Ascending aorta (tissue), 2 donors: ENCODE measurements at regions not wholly inside any gene's neighbourhood (a gene's known extent, or its start where the extent isn't known, plus 50 kb on each side); places are given as distances from the start of the nearest gene placed in this dataset.

Experiments
- DNase-seq, 2 donors: peaks; one replicate each; pipeline ENCODE4 v3.0.0-alpha.2; 2019; ENCODE audit warnings: low spot score in 2 of 2
- H3K27ac ChIP-seq, 2 donors: fragments of 200-600 bp; sonication (generic); one replicate each; pipeline ENCODE4 v1.5.1; 2016 to 2017; ENCODE audit warnings: mild to moderate bottlenecking in 1 of 2
- H3K27me3 ChIP-seq: fragments of 200-600 bp; sonication (generic); one replicate; pipeline ENCODE4 v1.5.1; 2017
- H3K36me3 ChIP-seq, 2 donors: fragments of 200-600 bp; sonication (generic); one replicate each; pipeline ENCODE4 v1.5.1; 2016
- H3K4me1 ChIP-seq, 2 donors: fragments of 200-600 bp; sonication (generic); one replicate each; pipeline ENCODE4 v1.5.1; 2016 to 2017; ENCODE audit warnings: mild to moderate bottlenecking in 1 of 2
- H3K4me3 ChIP-seq, 2 donors: fragments of 200-600 bp; sonication (generic); one replicate each; pipeline ENCODE4 v1.5.1; 2016 to 2017; ENCODE audit warnings: mild to moderate bottlenecking in 1 of 2
- H3K9me3 ChIP-seq, 2 donors: fragments of 200-600 bp; sonication (generic); one replicate each; pipeline ENCODE4 v1.5.1; 2016
- intact Hi-C: fragments of 100-400 bp; cut with DNase I; formaldehyde crosslinking; loops from one replicate; pipeline ENCODE4 v1.15.1; 2023
- TF ChIP-seq, protein P1 (sequence below), 3 experiments: fragments of 200-600 bp in 2 of 3; fragments of 450-650 bp in 1 of 3; sonication (generic) in 2 of 3; IDR thresholded peaks; one replicate each; pipeline ENCODE4 v1.5.1; 2016 to 2019; ENCODE audit warnings: antibody characterized with exemption in 3 of 3, mild to moderate bottlenecking in 1 of 3, moderate library complexity in 1 of 3

DNA sequence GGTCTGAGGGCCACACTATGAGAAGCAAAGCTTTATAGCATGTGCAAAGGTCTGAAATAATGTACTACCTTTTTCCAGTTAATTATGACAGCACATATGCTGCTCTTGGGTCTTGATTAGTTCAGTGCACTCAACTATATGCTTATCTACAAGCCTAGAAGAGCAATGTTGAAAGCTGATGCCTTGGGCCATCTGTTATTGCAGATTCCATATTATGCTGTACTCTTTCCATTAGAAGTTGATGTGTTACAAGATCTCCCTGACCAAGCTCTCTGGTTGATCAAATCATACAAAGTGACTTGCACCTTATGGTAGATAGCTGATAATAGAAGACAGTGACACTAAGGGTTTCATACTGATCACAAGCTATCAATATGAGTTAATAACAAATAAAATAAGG is 327.3 kb downstream of the FRK start:
- intact Hi-C loops, result no loop called here
- DNase-seq, result no peak
- Histone ChIP-seq H3K27me3 (no peaks in the 10 kb centered on the region), H3K36me3 (no peaks in the 10 kb centered on the region), H3K4me1 (no peaks in the 10 kb centered on the region), H3K9me3 (no peaks in the 10 kb centered on the region), H3K4me3 (no peak overlapping the region), H3K27ac (no peak overlapping the region)
- TF ChIP-seq, protein P1, sequence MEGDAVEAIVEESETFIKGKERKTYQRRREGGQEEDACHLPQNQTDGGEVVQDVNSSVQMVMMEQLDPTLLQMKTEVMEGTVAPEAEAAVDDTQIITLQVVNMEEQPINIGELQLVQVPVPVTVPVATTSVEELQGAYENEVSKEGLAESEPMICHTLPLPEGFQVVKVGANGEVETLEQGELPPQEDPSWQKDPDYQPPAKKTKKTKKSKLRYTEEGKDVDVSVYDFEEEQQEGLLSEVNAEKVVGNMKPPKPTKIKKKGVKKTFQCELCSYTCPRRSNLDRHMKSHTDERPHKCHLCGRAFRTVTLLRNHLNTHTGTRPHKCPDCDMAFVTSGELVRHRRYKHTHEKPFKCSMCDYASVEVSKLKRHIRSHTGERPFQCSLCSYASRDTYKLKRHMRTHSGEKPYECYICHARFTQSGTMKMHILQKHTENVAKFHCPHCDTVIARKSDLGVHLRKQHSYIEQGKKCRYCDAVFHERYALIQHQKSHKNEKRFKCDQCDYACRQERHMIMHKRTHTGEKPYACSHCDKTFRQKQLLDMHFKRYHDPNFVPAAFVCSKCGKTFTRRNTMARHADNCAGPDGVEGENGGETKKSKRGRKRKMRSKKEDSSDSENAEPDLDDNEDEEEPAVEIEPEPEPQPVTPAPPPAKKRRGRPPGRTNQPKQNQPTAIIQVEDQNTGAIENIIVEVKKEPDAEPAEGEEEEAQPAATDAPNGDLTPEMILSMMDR (IDR thresholded peaks at IDR 0.05), result no peak

DNA sequence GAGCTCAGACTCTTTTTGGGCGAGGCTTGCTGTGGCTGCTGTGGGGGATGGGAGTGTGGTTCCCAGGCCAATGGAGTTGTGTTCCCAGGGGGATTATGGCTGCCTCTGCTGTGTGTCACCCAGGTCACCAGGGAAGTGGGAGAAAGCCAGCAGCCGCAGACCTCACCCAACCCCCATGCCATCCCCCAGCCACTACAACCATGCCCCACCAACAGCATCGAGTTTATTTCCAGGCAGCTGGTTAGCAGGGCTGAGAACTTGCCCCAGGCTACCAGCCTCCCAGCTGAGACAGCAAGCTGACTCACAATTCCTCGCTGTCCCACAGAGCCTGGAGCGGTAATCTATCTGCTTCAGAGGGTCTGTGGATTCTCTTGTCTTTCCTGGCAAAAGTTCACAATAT is 331.7 kb downstream of the FRK start:
- peaks cover 0 to 3% of the 10 kb centered on the region in 2 donors for H3K9me3 ChIP-seq
- TF ChIP-seq, protein P1 (IDR thresholded peaks at IDR 0.05), result no peak
- no peak overlapping the region for H3K27ac ChIP-seq
- no peak for DNase-seq
- H3K27me3 ChIP-seq, result no peaks in the 10 kb centered on the region
- H3K36me3 ChIP-seq, result no peaks in the 10 kb centered on the region
- no peak overlapping the region for H3K4me3 ChIP-seq
- H3K4me1 ChIP-seq, result no peaks in the 10 kb centered on the region
- intact Hi-C loops, result no loop called here

DNA sequence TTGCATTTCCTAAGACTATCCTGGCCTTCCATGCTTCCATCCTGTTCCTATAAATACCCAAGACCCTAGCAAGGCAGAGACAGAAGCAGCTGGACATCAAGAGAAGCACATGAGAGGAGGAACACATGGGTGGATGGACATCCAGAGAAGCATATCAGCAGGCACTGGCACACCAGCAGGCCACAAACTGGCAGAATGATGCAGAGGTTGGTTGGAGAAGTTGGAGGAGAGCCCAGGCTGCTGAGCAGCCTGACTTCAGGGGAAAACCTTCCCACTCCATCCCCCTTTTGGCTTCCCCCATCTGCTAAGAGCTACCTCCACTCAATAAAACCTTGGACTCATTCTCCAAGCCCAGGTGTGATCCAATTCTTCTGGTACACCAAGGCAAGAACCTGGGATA is 332.5 kb downstream of the FRK start:
- H3K27ac ChIP-seq, result no peak overlapping the region
- TF ChIP-seq, protein P1 (IDR thresholded peaks at IDR 0.05), result no peak
- intact Hi-C loops, result no loop called here
- no peak for DNase-seq
- no peaks in the 10 kb centered on the region for H3K27me3 ChIP-seq
- peaks cover 0 to 3% of the 10 kb centered on the region in 2 donors for H3K9me3 ChIP-seq
- no peaks in the 10 kb centered on the region for H3K4me1 ChIP-seq
- H3K4me3 ChIP-seq, result no peak overlapping the region
- H3K36me3 ChIP-seq, result no peaks in the 10 kb centered on the region

DNA sequence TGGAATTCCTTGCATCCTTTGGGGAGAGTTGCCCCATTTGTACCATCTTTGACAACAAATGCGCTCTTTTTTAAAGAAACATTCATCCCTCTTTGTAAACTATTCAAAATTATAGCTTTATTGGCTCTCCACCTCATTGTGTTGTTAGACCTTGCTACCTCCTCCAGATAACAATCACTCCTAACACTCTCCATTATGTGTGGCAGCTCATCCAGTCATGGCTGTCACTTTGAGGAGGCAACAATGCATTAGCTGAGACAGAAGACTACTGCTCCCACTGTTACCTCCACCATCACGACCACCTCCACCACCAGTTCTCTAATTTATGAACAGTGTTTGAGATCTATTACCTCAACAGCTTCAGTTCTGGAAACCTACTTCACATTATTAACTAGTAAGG is 339.1 kb downstream of the FRK start:
- Histone ChIP-seq H3K4me1 (no peaks in the 10 kb centered on the region), H3K9me3 (peaks cover 0 to 3% of the 10 kb centered on the region in 2 donors), H3K4me3 (no peak overlapping the region), H3K27me3 (no peaks in the 10 kb centered on the region), H3K27ac (no peak overlapping the region), H3K36me3 (no peaks in the 10 kb centered on the region)
- TF ChIP-seq, protein P1 (IDR thresholded peaks at IDR 0.05), result no peak
- DNase-seq, result no peak
- intact Hi-C loops, result no loop called here

DNA sequence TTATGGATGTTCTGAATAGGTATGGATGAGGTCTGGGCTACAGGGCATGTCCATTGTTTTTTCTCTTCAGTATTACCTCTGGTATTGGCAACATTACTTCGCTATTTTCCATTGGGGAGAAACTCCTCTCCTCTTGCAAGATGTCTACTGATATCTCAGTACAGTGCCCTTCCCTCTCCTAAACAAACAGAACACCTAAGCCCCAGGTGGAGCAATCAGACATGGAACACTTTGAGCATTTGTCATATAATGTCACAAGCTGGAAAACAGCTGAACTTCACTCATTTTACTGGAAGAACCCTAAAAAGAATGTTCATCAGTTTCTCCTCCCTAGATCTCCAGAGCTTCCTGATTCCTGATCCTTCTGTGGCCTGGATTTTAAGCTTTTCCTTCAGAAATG is 339.8 kb downstream of the FRK start:
- peaks cover 0 to 3% of the 10 kb centered on the region in 2 donors for H3K9me3 ChIP-seq
- TF ChIP-seq, protein P1 (IDR thresholded peaks at IDR 0.05), result no peak
- intact Hi-C loops, result no loop called here

DNA sequence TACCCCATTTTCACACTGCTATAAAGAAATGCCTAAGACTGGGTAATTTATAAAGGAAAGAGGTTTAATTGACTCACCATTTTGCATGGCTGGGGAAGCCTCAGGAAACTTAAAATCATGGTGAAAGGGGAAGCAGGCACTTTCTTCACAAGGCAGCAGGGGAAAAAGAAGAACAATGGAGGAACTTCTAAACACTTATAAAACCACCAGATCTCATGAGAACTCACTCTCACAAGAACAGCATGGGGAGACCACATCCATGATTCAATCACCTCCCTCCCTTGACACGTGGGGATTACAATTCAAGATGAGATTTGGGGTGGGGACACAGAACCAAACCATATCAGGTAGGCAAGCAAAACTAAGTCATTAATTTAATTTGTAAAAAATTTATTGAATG is 343.2 kb downstream of the FRK start:
- H3K27ac ChIP-seq, result no peak overlapping the region
- no peaks in the 10 kb centered on the region for H3K27me3 ChIP-seq
- no peaks in the 10 kb centered on the region for H3K36me3 ChIP-seq
- no peak overlapping the region for H3K4me3 ChIP-seq
- TF ChIP-seq, protein P1 (IDR thresholded peaks at IDR 0.05), result no peak
- DNase-seq, result no peak
- no peaks in the 10 kb centered on the region for H3K9me3 ChIP-seq
- H3K4me1 ChIP-seq, result no peaks in the 10 kb centered on the region
- intact Hi-C loops, result no loop called here

More for the DNA sequence above, 339.8 kb downstream of the FRK start:
- no peaks in the 10 kb centered on the region for H3K36me3 ChIP-seq
- no peak overlapping the region for H3K4me3 ChIP-seq
- no peaks in the 10 kb centered on the region for H3K27me3 ChIP-seq
- no peak overlapping the region for H3K27ac ChIP-seq
- DNase-seq, result no peak
- no peaks in the 10 kb centered on the region for H3K4me1 ChIP-seq
